Type B pancreatic cell (in vitro differentiated cells): ENCODE measurements at regions not wholly inside any gene's neighbourhood (a gene's known extent, or its start where the extent isn't known, plus 50 kb on each side); places are given as distances from the start of the nearest gene placed in this dataset.

ENCODE experiments used
- DNase-seq: peaks from one replicate; pipeline ENCODE4 v3.0.0; 2021; ENCODE audit warnings: mixed read lengths; ENCODE audit not compliant: unreplicated experiment; ENCODE audit errors: extremely low spot score
- H3K27ac Mint-ChIP-seq: 2 replicates; pipeline ENCODE4 v1.8.0; 2021; ENCODE audit warnings: mild to moderate bottlenecking, mixed read lengths
- H3K27me3 Mint-ChIP-seq: 2 replicates; pipeline ENCODE4 v1.8.0; 2021; ENCODE audit warnings: mixed read lengths
- H3K36me3 Mint-ChIP-seq: 2 replicates; pipeline ENCODE4 v1.8.0; 2021; ENCODE audit warnings: mixed read lengths
- H3K4me1 Mint-ChIP-seq: one replicate; pipeline ENCODE4 v1.8.0; 2021; ENCODE audit warnings: mixed read lengths; ENCODE audit not compliant: unreplicated experiment
- H3K4me3 Mint-ChIP-seq: 2 replicates; pipeline ENCODE4 v1.8.0; 2021; ENCODE audit warnings: mild to moderate bottlenecking, mixed read lengths
- H3K9me3 Mint-ChIP-seq: 2 replicates; pipeline ENCODE4 v1.8.0; 2021; ENCODE audit warnings: mixed read lengths
- CTCF ChIP-seq: fragments of 200-600 bp; sonication (generic); conservative IDR thresholded peaks from 2 replicates; pipeline ENCODE4 v1.5.0; 2021; ENCODE audit warnings: antibody characterized with exemption, mild to moderate bottlenecking

DNA sequence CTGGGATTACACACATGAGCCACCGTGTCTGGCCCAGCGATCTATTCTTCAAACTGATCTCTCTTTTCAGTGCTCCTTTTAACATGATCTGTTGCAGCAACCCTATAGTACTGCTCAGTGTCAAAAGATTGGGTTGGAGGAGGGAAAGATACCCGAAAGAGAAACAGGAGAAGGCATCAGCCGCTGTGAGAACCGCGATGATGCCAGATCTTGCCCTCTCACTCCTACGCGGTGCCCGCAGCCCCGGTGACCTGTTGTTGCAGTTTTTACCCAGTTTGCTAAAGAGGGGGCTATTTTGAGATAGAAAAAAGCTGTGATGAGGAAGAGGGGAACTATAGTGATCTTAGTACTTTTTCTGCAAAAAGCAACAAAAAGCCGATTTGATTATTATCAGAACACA is 335.5 kb downstream of the KCNS3 start:
- Mint-ChIP-seq H3K36me3 (no peaks in the 10 kb centered on the region), H3K27ac (no peak overlapping the region)

DNA sequence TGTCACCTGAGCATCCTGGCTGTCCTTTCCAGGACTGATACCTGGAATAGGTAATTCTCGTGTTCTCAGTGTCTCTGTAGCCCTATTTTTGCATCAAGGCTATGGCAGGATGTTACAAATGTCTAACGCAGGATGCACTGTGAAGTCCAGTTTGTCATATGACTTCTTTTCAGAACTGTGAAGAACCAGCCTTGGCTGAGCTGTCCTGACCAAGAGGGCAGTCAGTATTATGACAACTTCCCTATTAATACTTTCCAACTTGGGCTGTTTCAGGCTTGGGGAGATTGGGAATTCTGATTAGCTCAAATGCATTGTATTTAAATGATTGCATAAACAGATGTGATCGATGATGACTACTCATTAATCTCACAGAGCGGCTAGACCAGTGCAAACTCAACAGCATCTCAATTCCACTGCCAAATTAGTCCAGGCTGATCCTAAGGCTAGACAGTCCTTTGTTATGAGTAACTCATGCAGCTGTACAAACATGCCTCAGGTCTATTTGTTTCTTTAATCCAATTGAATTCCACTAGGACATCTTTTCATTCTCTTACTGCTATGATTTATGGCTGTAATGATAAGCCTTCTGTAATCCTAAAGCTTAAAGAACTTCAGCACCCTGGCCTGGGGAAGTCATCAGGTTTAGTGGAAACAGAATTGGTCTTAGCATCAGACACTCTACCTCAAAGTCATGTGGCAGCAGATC is 331.6 kb downstream of the KCNS3 start:
- Mint-ChIP-seq H3K4me3 (no peak overlapping the region), H3K27ac (no peak overlapping the region), H3K4me1 (no peaks in the 10 kb centered on the region), H3K9me3 (no peaks in the 10 kb centered on the region), H3K27me3 (peaks cover 39% of the 10 kb centered on the region), H3K36me3 (no peaks in the 10 kb centered on the region)
- no peak for DNase-seq
- TF ChIP-seq CTCF, result no peak

More for the DNA sequence above, 335.5 kb downstream of the KCNS3 start:
- peaks cover 30% of the 10 kb centered on the region for H3K27me3 Mint-ChIP-seq
- DNase-seq, result no peak
- H3K4me3 Mint-ChIP-seq, result no peak overlapping the region
- no peaks in the 10 kb centered on the region for H3K4me1 Mint-ChIP-seq
- TF ChIP-seq CTCF, result no peak
- no peaks in the 10 kb centered on the region for H3K9me3 Mint-ChIP-seq

- Mint-ChIP-seq H3K9me3 (no peaks in the 10 kb centered on the region), H3K4me1 (no peaks in the 10 kb centered on the region), H3K36me3 (no peaks in the 10 kb centered on the region), H3K27me3 (peaks cover 35% of the 10 kb centered on the region), H3K27ac (no peak overlapping the region), H3K4me3 (no peak overlapping the region)
- TF ChIP-seq CTCF, result no peak
- no peak for DNase-seq
These were observed 330.5 kb downstream of the KCNS3 start for GRCh38 chr2:18208956-18209355.

GRCh38 chr2:18200771-18201170 is 322.3 kb downstream of the KCNS3 start:
- no peaks in the 10 kb centered on the region for H3K9me3 Mint-ChIP-seq
- H3K4me1 Mint-ChIP-seq, result no peaks in the 10 kb centered on the region
- H3K27me3 Mint-ChIP-seq, result peaks cover 16% of the 10 kb centered on the region
- TF ChIP-seq CTCF, result no peak
- H3K36me3 Mint-ChIP-seq, result no peaks in the 10 kb centered on the region
- DNase-seq, result no peak
- no peak overlapping the region for H3K4me3 Mint-ChIP-seq
- no peak overlapping the region for H3K27ac Mint-ChIP-seq

DNA sequence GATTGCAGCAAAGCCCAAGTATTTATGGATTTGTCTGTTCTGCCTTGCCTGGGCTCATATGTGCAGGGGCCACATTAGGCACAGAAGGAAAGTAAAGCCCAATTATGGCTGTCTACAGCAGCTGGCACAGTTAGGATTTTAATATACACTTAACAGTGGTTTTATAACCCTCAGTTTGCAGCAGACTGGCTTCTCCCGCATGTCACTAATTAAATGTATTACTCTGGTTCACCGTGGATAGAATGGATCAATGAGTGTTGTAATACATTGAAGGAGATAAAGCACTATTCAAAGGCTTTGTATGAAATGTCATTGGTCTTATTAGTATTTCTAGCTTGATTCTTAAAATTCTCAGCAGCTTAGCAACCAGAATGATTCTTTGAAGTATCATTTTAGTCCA is 320.2 kb downstream of the KCNS3 start:
- Mint-ChIP-seq H3K27me3 (peaks cover 20% of the 10 kb centered on the region), H3K4me1 (no peaks in the 10 kb centered on the region), H3K36me3 (no peaks in the 10 kb centered on the region), H3K4me3 (no peak overlapping the region), H3K27ac (no peak overlapping the region), H3K9me3 (no peaks in the 10 kb centered on the region)
- DNase-seq, result no peak
- TF ChIP-seq CTCF, result no peak
